ENCODE measurements at regions not wholly inside any gene's neighbourhood (a gene's known extent, or its start where the extent isn't known, plus 50 kb on each side); places are given as distances from the start of the nearest gene placed in this dataset.

DNA sequence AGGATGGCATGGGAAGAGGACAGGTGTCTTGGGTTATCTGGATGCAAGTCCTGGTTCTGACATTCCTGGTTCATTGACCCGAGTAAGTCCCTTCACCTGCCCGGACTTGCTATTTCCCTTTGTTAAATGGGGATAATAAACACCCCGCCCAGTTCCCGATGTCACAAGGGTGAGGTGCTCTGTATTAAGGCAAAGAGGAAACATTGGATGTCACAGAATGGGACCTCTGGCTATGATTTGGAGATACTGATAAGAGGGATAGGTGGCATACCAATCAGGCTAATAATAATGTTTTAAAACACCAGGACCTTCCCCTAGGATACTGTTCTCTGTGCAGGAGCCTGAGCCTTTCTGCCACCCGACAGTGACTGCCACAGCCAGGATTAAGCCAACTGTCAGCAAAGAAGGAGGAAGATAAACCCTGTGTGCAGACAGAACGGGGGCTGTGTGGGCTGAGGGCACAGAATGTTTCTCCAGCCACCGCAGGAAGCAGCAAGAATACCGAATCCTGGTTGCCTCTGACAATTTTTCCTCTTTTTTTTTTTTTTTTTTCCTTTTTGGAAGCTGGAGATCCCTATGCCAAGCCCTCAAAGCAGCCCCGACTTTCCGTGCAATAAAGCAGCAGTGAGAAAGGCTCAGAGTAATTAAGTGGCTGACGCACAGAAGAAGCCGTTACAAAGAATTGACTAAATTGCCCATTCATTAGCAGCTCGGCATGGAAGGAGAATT is 336.6 kb downstream of the SMAD2 start:
- CTCF ChIA-PET: interaction anchor here (1.6 to 5.2 kb wide), 5 partner anchors 9 to 162 kb away, joined by 3 to 79 read pairs (median 5); no protein-coding TSS in a partner anchor
- no peak for DNase-seq (ENCODE audit: extremely low spot score)
- POLR2A ChIA-PET: interaction anchor here (0.6 kb wide), 1 partner anchor 424 kb away, joined by 6 read pairs; no protein-coding TSS in a partner anchor
- no peak for TF ChIP-seq CTCF (IDR thresholded peaks at IDR 0.05; ENCODE audit: control extremely low read depth, extremely low read depth, low read depth, missing control alignments)

GRCh38 chr18:47591429-47591828 is 339.0 kb downstream of the SMAD2 start:
- CTCF ChIA-PET: no interaction called here
- no peak for TF ChIP-seq CTCF (IDR thresholded peaks at IDR 0.05; ENCODE audit: control extremely low read depth, extremely low read depth, low read depth, missing control alignments)
- DNase-seq (ENCODE audit: extremely low spot score): no peak
- POLR2A ChIA-PET: no interaction called here

- no peak for DNase-seq (ENCODE audit: extremely low spot score)
- ChIA-PET CTCF (interaction anchor here (0.8 to 2.0 kb wide), 4 partner anchors 9 to 161 kb away, joined by 3 to 8 read pairs (median 5); no protein-coding TSS in a partner anchor), POLR2A (no interaction called here)
- no peak for TF ChIP-seq CTCF (IDR thresholded peaks at IDR 0.05; ENCODE audit: control extremely low read depth, extremely low read depth, low read depth, missing control alignments)
Observed at GRCh38 chr18:47587587-47587986, 336.1 kb upstream of the SKOR2 start.

DNA sequence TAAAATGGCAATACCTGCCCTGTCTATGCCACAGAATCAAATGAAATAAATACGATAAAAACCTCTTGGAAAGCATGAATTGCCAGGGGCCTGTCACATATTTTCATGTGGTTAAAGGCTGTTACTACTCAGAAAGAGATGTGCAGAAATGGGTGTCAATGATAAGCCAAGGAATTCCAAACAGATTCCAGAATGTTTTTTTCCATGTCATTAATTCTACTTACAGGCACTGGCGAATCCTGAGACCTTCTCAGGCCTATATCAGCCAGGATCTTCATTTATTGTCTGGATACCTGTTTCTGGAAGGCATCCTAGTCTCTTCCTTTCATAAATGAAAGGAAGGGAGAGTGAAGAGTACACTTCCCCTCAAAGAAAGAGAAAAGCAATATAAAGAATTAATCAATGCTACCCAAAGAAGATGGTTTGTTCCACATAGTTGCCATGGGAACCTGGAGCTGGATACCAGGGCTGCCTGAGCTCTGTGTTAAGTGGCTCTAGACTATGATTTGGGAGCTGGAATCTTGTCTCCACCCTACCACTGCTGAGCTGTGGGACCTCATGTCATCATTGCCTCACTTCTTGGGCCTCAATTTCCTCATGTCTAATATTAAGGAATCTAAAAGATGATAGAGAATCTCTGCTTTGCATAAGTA is 335.1 kb upstream of the SKOR2 start:
- TF ChIP-seq CTCF (IDR thresholded peaks at IDR 0.05; ENCODE audit: control extremely low read depth, extremely low read depth, low read depth, missing control alignments): no peak
- ChIA-PET CTCF (interaction anchor here (1.0 to 2.0 kb wide), 3 partner anchors 10 to 169 kb away, joined by 3 to 8 read pairs (median 4); no protein-coding TSS in a partner anchor), POLR2A (no interaction called here)
- no peak for DNase-seq (ENCODE audit: extremely low spot score)

DNA sequence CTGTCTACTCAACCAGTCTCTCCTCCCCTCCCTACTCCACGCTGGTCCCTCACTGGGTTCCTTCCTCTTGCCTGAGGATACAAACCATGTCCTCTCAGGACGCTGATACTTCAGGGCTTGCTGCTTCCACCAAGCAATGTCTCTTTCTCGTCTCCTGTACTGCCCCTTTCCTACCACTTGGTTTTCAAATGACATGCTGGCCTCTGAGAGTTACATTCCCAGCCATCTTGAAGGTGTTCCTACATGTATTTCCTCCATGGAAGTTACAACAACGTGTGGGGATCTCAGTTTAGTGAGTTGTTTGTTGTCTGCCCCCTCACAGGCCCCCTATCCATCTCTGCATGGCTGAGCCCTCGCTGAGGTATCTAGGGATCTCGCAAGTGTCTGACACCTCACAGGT is 334.5 kb upstream of the SKOR2 start:
- ChIA-PET CTCF (interaction anchor here (1.0 kb wide), 1 partner anchor 43 kb away, joined by 3 read pairs; no protein-coding TSS in a partner anchor), POLR2A (no interaction called here)
- no peak for TF ChIP-seq CTCF (IDR thresholded peaks at IDR 0.05; ENCODE audit: control extremely low read depth, extremely low read depth, low read depth, missing control alignments)
- no peak for DNase-seq (ENCODE audit: extremely low spot score)

DNA sequence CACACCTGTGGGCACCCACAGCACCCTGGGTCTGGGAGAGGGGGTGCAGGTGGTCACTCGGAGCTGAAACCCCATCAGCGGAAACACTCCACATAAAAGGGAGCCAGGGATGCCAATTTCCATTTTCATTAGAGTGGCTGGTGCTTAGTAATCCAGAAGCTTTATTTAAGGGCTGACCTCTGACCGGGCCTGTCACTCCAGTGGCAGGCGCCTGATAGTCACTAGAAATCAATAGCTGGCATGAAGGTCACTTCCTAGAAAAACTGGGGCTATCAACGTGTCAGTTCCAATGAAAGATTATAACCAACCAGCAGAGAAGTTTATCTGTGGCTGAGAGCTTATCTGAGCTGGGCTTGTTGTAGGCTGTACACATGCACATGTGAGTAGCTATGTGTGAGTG is 333.7 kb upstream of the SKOR2 start:
- CTCF ChIA-PET: interaction anchor here (1.0 to 1.9 kb wide), 6 partner anchors 8 to 172 kb away, joined by 3 to 7 read pairs (median 4); no protein-coding TSS in a partner anchor
- POLR2A ChIA-PET: no interaction called here
- no peak for TF ChIP-seq CTCF (IDR thresholded peaks at IDR 0.05; ENCODE audit: control extremely low read depth, extremely low read depth, low read depth, missing control alignments)
- no peak for DNase-seq (ENCODE audit: extremely low spot score)
